Neuronal stem cell (in vitro differentiated cells): ENCODE measurements at regions not wholly inside any gene's neighbourhood (a gene's known extent, or its start where the extent isn't known, plus 50 kb on each side); places are given as distances from the start of the nearest gene placed in this dataset.
"Not testable (repeated sequence)": the region's sequence is repeated elsewhere in the genome, so short reads cannot be mapped to it uniquely, and the experiment has no call there.

Source experiments
- DNase-seq: peaks from one replicate; pipeline ENCODE4 v3.0.0-alpha.2; 2013; ENCODE audit warnings: low spot score
- H2AFZ ChIP-seq: one replicate; pipeline ENCODE4 v1.6.1; 2013; ENCODE audit warnings: mild to moderate bottlenecking, low read length, inconsistent platforms
- H2AK5ac ChIP-seq: 2 replicates; pipeline ENCODE4 v1.6.1; 2013; ENCODE audit warnings: low read depth, mild to moderate bottlenecking, inconsistent platforms, low read length, moderate library complexity, mixed read lengths
- H2BK120ac ChIP-seq: 2 replicates; pipeline ENCODE4 v1.6.1; 2013; ENCODE audit warnings: low read depth, mild to moderate bottlenecking, inconsistent platforms, low read length, moderate library complexity, mixed read lengths
- H2BK12ac ChIP-seq: one replicate; pipeline ENCODE4 v1.6.1; 2013; ENCODE audit warnings: low read length, inconsistent platforms
- H2BK15ac ChIP-seq: 2 replicates; pipeline ENCODE4 v1.6.1; 2013; ENCODE audit warnings: mild to moderate bottlenecking, low read length, inconsistent platforms, mixed read lengths
- H2BK5ac ChIP-seq: one replicate; pipeline ENCODE4 v1.6.1; 2013; ENCODE audit warnings: inconsistent platforms, mild to moderate bottlenecking, low read length, moderate library complexity
- H3K14ac ChIP-seq: one replicate; pipeline ENCODE4 v1.6.1; 2013; ENCODE audit warnings: low read length, inconsistent platforms
- H3K18ac ChIP-seq: 2 replicates; pipeline ENCODE4 v1.6.1; 2013; ENCODE audit warnings: low read length, inconsistent platforms
- H3K23ac ChIP-seq: 2 replicates; pipeline ENCODE4 v1.6.1; 2013; ENCODE audit warnings: low read depth, mild to moderate bottlenecking, mixed read lengths, low read length, inconsistent platforms; ENCODE audit not compliant: poor library complexity
- H3K27ac ChIP-seq: replicated peaks from 3 replicates; pipeline ENCODE4 v1.5.1; 2013; ENCODE audit warnings: low read length, inconsistent platforms
- H3K27me3 ChIP-seq, 3 experiments: 2 replicates each; pipeline ENCODE4 v1.6.1; 2013; ENCODE audit warnings: low read length in 3 of 3, mild to moderate bottlenecking in 2 of 3, inconsistent platforms in 1 of 3, low read depth in 1 of 3, mixed read lengths in 1 of 3, moderate library complexity in 1 of 3; ENCODE audit not compliant: control insufficient read depth in 3 of 3, insufficient read depth in 3 of 3
- H3K36me3 ChIP-seq, 2 donors: replicated peaks in 1 of 2; 2 replicates each; pipeline ENCODE4 v1.6.1; 2013; ENCODE audit warnings: low read length in 2 of 2; ENCODE audit not compliant: control insufficient read depth in 2 of 2, insufficient read depth in 2 of 2
- H3K4ac ChIP-seq: 2 replicates; pipeline ENCODE4 v1.6.1; 2013; ENCODE audit warnings: inconsistent platforms, mild to moderate bottlenecking, low read length, moderate library complexity
- H3K4me1 ChIP-seq, 2 donors: 1 replicate in 1 of 2; 2 replicates in 1 of 2; pipeline ENCODE4 v1.6.1; 2013; ENCODE audit warnings: low read length in 2 of 2, low read depth in 1 of 2; ENCODE audit not compliant: control insufficient read depth in 2 of 2, insufficient read depth in 1 of 2
- H3K4me2 ChIP-seq: one replicate; pipeline ENCODE4 v1.6.1; 2013; ENCODE audit warnings: mild to moderate bottlenecking, low read length, inconsistent platforms; ENCODE audit not compliant: insufficient read depth, poor library complexity, severe bottlenecking
- H3K4me3 ChIP-seq, 2 donors: 2 replicates each; pipeline ENCODE4 v1.5.1; 2013; ENCODE audit warnings: low read length in 2 of 2, mild to moderate bottlenecking in 2 of 2, inconsistent platforms in 1 of 2, moderate library complexity in 1 of 2
- H3K79me1 ChIP-seq: one replicate; pipeline ENCODE4 v1.6.1; 2013; ENCODE audit warnings: low read depth, mild to moderate bottlenecking, inconsistent platforms, low read length, moderate library complexity
- H3K9ac ChIP-seq: one replicate; pipeline ENCODE4 v1.6.1; 2013; ENCODE audit warnings: mild to moderate bottlenecking, low read depth, low read length, inconsistent platforms; ENCODE audit not compliant: poor library complexity
- H3K9me3 ChIP-seq, 2 donors: replicated peaks in 1 of 2; 2 replicates each; pipeline versions ENCODE3 to v1.6.1; 2013; ENCODE audit warnings: low read length in 2 of 2, mild to moderate bottlenecking in 2 of 2, inconsistent platforms in 1 of 2, low read depth in 1 of 2, mixed read lengths in 1 of 2, moderate library complexity in 1 of 2; ENCODE audit not compliant: control insufficient read depth in 2 of 2, insufficient read depth in 1 of 2
- H4K8ac ChIP-seq: one replicate; pipeline ENCODE4 v1.6.1; 2013; ENCODE audit warnings: low read depth, mild to moderate bottlenecking, inconsistent platforms, low read length, moderate library complexity
- H4K91ac ChIP-seq: one replicate; pipeline ENCODE4 v1.6.1; 2013; ENCODE audit warnings: low read length, low read depth, mild to moderate bottlenecking, inconsistent platforms; ENCODE audit not compliant: poor library complexity
- WGBS, 2 donors: extraction: QIAGEN DNeasy Blood & Tissue Kit; methylation state at CpG; one replicate each; pipeline ENCODE4 v1.1.7; 2013; ENCODE audit warnings: missing lambda C conversion rate in 2 of 2, mixed read lengths in 1 of 2; ENCODE audit not compliant: insufficient read length in 2 of 2, insufficient replicate concordance in 1 of 2; ENCODE audit errors: extremely low coverage in 2 of 2; 5-methylcytosine and 5-hydroxymethylcytosine counted together

- no peaks in the 10 kb centered on the region for H3K36me3 ChIP-seq
- no peaks in the 10 kb centered on the region for H3K27me3 ChIP-seq
- no peak overlapping the region for H4K91ac ChIP-seq
- H2BK15ac ChIP-seq: no peak overlapping the region
- H3K18ac ChIP-seq: no peak overlapping the region
- no peak overlapping the region for H3K4me2 ChIP-seq
- H2BK12ac ChIP-seq: no peak overlapping the region
- no peak overlapping the region for H3K9ac ChIP-seq
- H3K27ac ChIP-seq: no peak overlapping the region
- no peak overlapping the region for H3K14ac ChIP-seq
- no peak overlapping the region for H2BK5ac ChIP-seq
- H2AFZ ChIP-seq: no peak overlapping the region
- H3K23ac ChIP-seq: no peak overlapping the region
- H3K9me3 ChIP-seq: no peaks in the 10 kb centered on the region
- H2AK5ac ChIP-seq: no peak overlapping the region
- H2BK120ac ChIP-seq: no peak overlapping the region
- no peak overlapping the region for H3K4me3 ChIP-seq
- no peaks in the 10 kb centered on the region for H3K79me1 ChIP-seq
- WGBS, 2 donors: no CpG with 5 or more reads among the region's 3 CpGs
- no peak overlapping the region for H4K8ac ChIP-seq
- no peak for DNase-seq
- no peaks in the 10 kb centered on the region for H3K4me1 ChIP-seq
- no peak overlapping the region for H3K4ac ChIP-seq
Observed at GRCh38 chr20:55528482-55528881, 476.8 kb downstream of the CBLN4 start.

GRCh38 chr20:55522296-55522815, 483.0 kb downstream of the CBLN4 start:
- H3K79me1 ChIP-seq: no peaks in the 10 kb centered on the region
- H3K23ac ChIP-seq: no peak overlapping the region
- no peaks in the 10 kb centered on the region for H3K36me3 ChIP-seq
- H2BK15ac ChIP-seq: no peak overlapping the region
- H4K8ac ChIP-seq: no peak overlapping the region
- no peak overlapping the region for H2AK5ac ChIP-seq
- no peaks in the 10 kb centered on the region for H3K9me3 ChIP-seq
- no peak overlapping the region for H3K27ac ChIP-seq
- no CpG with 5 or more reads among the region's 4 CpGs for WGBS, 2 donors
- no peak overlapping the region for H3K4me2 ChIP-seq
- no peak overlapping the region for H2AFZ ChIP-seq
- no peak for DNase-seq
- no peak overlapping the region for H2BK5ac ChIP-seq
- H3K4me3 ChIP-seq: no peak overlapping the region
- H3K14ac ChIP-seq: no peak overlapping the region
- no peak overlapping the region for H3K18ac ChIP-seq
- no peaks in the 10 kb centered on the region for H3K27me3 ChIP-seq
- H3K9ac ChIP-seq: no peak overlapping the region
- no peak overlapping the region for H4K91ac ChIP-seq
- H2BK12ac ChIP-seq: no peak overlapping the region
- no peaks in the 10 kb centered on the region for H3K4me1 ChIP-seq
- no peak overlapping the region for H3K4ac ChIP-seq
- H2BK120ac ChIP-seq: no peak overlapping the region

GRCh38 chr20:55517584-55517983, 487.7 kb downstream of the CBLN4 start:
- H3K23ac ChIP-seq, H2BK5ac ChIP-seq, H4K8ac ChIP-seq, H2BK120ac ChIP-seq, H2AFZ ChIP-seq, DNase-seq, H3K36me3 ChIP-seq, H3K9ac ChIP-seq, H3K27me3 ChIP-seq, H2BK15ac ChIP-seq, H3K4me1 ChIP-seq, H3K4me3 ChIP-seq, H3K14ac ChIP-seq, H4K91ac ChIP-seq, H3K4me2 ChIP-seq, H2AK5ac ChIP-seq, H2BK12ac ChIP-seq, H3K4ac ChIP-seq, H3K9me3 ChIP-seq, H3K79me1 ChIP-seq, H3K27ac ChIP-seq, H3K18ac ChIP-seq: not testable (repeated sequence)

- Histone ChIP-seq H4K8ac (no peak overlapping the region), H2BK5ac (no peak overlapping the region), H3K36me3 (no peaks in the 10 kb centered on the region), H3K4me1 (peaks cover 0 to 2% of the 10 kb centered on the region in 2 donors), H3K9ac (no peak overlapping the region), H3K4me2 (no peak overlapping the region), H3K4ac (no peak overlapping the region), H2AK5ac (no peak overlapping the region), H3K27ac (no peak overlapping the region), H2AFZ (no peak overlapping the region), H3K23ac (no peak overlapping the region), H3K27me3 (no peaks in the 10 kb centered on the region), H3K14ac (no peak overlapping the region), H2BK15ac (no peak overlapping the region), H3K18ac (no peak overlapping the region), H4K91ac (no peak overlapping the region), H3K4me3 (no peak overlapping the region), H2BK120ac (no peak overlapping the region), H2BK12ac (no peak overlapping the region), H3K79me1 (no peaks in the 10 kb centered on the region), H3K9me3 (no peaks in the 10 kb centered on the region)
- no peak for DNase-seq
- WGBS, 2 donors: no CpG with 5 or more reads among the region's 3 CpGs
Observed at GRCh38 chr20:55515832-55516231, 489.5 kb downstream of the CBLN4 start.
